Peyer's patch (tissue), 4 donors: ENCODE measurements at regions not wholly inside any gene's neighbourhood (a gene's known extent, or its start where the extent isn't known, plus 50 kb on each side); places are given as distances from the start of the nearest gene placed in this dataset.

Experiments used
- POLR2A ChIP-seq, 2 donors: fragments of 450-650 bp; IDR thresholded peaks; one replicate each; pipeline ENCODE4 v1.5.1; 2017; ENCODE audit warnings: antibody characterized with exemption in 2 of 2, mild to moderate bottlenecking in 2 of 2, moderate library complexity in 2 of 2
- TF ChIP-seq, protein P1 (sequence below), 6 experiments: fragments of 450-650 bp in 4 of 6; fragments of 200-600 bp in 2 of 6; sonication (generic) in 1 of 6; IDR thresholded peaks; one replicate each; pipeline ENCODE4 v1.5.1; 2017 to 2019; ENCODE audit warnings: antibody characterized with exemption in 6 of 6, mild to moderate bottlenecking in 3 of 6, moderate library complexity in 1 of 6

GRCh38 chr21:16074950-16075489 lies 345.2 kb downstream of the USP25 start:
- TF ChIP-seq, protein P1, sequence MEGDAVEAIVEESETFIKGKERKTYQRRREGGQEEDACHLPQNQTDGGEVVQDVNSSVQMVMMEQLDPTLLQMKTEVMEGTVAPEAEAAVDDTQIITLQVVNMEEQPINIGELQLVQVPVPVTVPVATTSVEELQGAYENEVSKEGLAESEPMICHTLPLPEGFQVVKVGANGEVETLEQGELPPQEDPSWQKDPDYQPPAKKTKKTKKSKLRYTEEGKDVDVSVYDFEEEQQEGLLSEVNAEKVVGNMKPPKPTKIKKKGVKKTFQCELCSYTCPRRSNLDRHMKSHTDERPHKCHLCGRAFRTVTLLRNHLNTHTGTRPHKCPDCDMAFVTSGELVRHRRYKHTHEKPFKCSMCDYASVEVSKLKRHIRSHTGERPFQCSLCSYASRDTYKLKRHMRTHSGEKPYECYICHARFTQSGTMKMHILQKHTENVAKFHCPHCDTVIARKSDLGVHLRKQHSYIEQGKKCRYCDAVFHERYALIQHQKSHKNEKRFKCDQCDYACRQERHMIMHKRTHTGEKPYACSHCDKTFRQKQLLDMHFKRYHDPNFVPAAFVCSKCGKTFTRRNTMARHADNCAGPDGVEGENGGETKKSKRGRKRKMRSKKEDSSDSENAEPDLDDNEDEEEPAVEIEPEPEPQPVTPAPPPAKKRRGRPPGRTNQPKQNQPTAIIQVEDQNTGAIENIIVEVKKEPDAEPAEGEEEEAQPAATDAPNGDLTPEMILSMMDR (IDR thresholded peaks at IDR 0.05) = no peak
- no peak for TF ChIP-seq POLR2A (IDR thresholded peaks at IDR 0.05)
